HCT116 (cell line): ENCODE measurements at regions not wholly inside any gene's neighbourhood (a gene's known extent, or its start where the extent isn't known, plus 50 kb on each side); places are given as distances from the start of the nearest gene placed in this dataset.

Source experiments
- ATAC-seq: fragments of 200-7000 bp; cut with Tn5 transposase; 2 replicates; pipeline ENCODE4 v1.9.1; 2020; ENCODE audit warnings: mild to moderate bottlenecking, moderate library complexity
- BruUV-seq: library from RNA; stranded (reverse); fragments of 400-500 nt; replicated peaks from 2 replicates; lab custom pipeline; 2021; lab: Mats Ljungman, UMichigan
- CTCF ChIA-PET: fragments of 300-600 bp; sonication (Branson Sonifier 250); formaldehyde crosslinking; loops from one replicate; lab custom pipeline; 2021; ENCODE audit warnings: antibody characterized with exemption; lab: Charles Lee
- POLR2A ChIA-PET: fragments of 300-600, 350-600 bp; sonication (Branson Sonifier 250); formaldehyde crosslinking; loops from one replicate; lab custom pipeline; 2021; ENCODE audit warnings: antibody characterized with exemption; lab: Charles Lee
- RAD21 ChIA-PET, 2 experiments: fragments of 300-600 bp; sonication (Branson Sonifier 250); formaldehyde crosslinking; loops; one replicate each; lab custom pipeline; 2023; ENCODE audit warnings: low total read pairs in 2 of 2; ENCODE audit not compliant: uncharacterized antibody in 2 of 2, unreplicated experiment in 2 of 2, low non-redundant PET in 1 of 2; lab: Charles Lee
- DNase-seq: peaks from one replicate; pipeline ENCODE4 v3.0.0-alpha.2; 2010; ENCODE audit warnings: low read depth, low spot score
- H2AFZ ChIP-seq: fragments of 200-600 bp; shearing (Covaris generic), sonication (generic); 2 replicates; pipeline ENCODE4 v1.6.1; 2017; ENCODE audit warnings: low read depth, mixed run types, mixed read lengths, antibody characterized with exemption, low read length; ENCODE audit not compliant: poor library complexity, severe bottlenecking
- H3K27ac ChIP-seq: 2 replicates; pipeline ENCODE4 v1.5.1; 2012; ENCODE audit warnings: low read depth, low read length
- H3K27me3 ChIP-seq: fragments of 200-600 bp; sonication (generic); 2 replicates; pipeline ENCODE4 v1.6.1; 2016; ENCODE audit warnings: mixed run types, low read length, mixed read lengths; ENCODE audit not compliant: insufficient read depth
- H3K36me3 ChIP-seq, 2 experiments: fragments of 200-500 bp in 1 of 2; fragments of 200-600 bp in 1 of 2; sonication (Bioruptor generic) in 1 of 2; sonication (generic) in 1 of 2; 2 replicates each; pipeline versions ENCODE4 v1.5.1 to v1.6.1; 2014 to 2016; ENCODE audit warnings: low read length in 2 of 2, inconsistent platforms in 1 of 2, mixed read lengths in 1 of 2, mixed run types in 1 of 2; ENCODE audit not compliant: insufficient read depth in 2 of 2, control insufficient read depth in 1 of 2
- H3K4me1 ChIP-seq, 2 experiments: fragments of 200-600 bp in 1 of 2; sonication (generic) in 1 of 2; 2 replicates each; pipeline versions ENCODE4 v1.5.1 to v1.6.1; 2012 to 2017; ENCODE audit warnings: low read length in 2 of 2, inconsistent platforms in 1 of 2, mild to moderate bottlenecking in 1 of 2, mixed read lengths in 1 of 2, mixed run types in 1 of 2, moderate library complexity in 1 of 2; ENCODE audit not compliant: insufficient read depth in 2 of 2, control insufficient read depth in 1 of 2
- H3K4me2 ChIP-seq: fragments of 200-600 bp; sonication (generic); 2 replicates; pipeline ENCODE4 v1.6.1; 2017; ENCODE audit warnings: mixed run types, low read length, mixed read lengths
- H3K4me3 ChIP-seq, 2 experiments: fragments of 200-600 bp in 1 of 2; sonication (generic) in 1 of 2; replicated peaks in 1 of 2; 2 replicates each; pipeline ENCODE4 v1.5.1; 2011 to 2016; ENCODE audit warnings: low read length in 2 of 2, control low read depth in 1 of 2, low read depth in 1 of 2, mild to moderate bottlenecking in 1 of 2, mixed read lengths in 1 of 2, mixed run types in 1 of 2
- H3K79me2 ChIP-seq: fragments of 200-600 bp; sonication (generic); 2 replicates; pipeline ENCODE4 v1.6.1; 2017; ENCODE audit warnings: mild to moderate bottlenecking, mixed run types, low read length, moderate library complexity, mixed read lengths; ENCODE audit not compliant: insufficient read depth
- H3K9ac ChIP-seq: fragments of 200-600 bp; sonication (generic); 2 replicates; pipeline ENCODE4 v1.6.1; 2016; ENCODE audit warnings: low read length, mixed read lengths
- H3K9me2 ChIP-seq: fragments of 200-600 bp; sonication (generic), shearing (Covaris generic); 2 replicates; pipeline ENCODE4 v1.6.1; 2017; ENCODE audit warnings: mixed run types, mild to moderate bottlenecking, moderate library complexity; ENCODE audit not compliant: insufficient read depth
- H3K9me3 ChIP-seq, 2 experiments: fragments of 200-500 bp in 1 of 2; fragments of 200-600 bp in 1 of 2; sonication (Bioruptor generic) in 1 of 2; sonication (generic) in 1 of 2; 2 replicates each; pipeline ENCODE4 v1.6.1; 2014 to 2017; ENCODE audit warnings: low read length in 2 of 2, mixed read lengths in 2 of 2, inconsistent platforms in 1 of 2, low read depth in 1 of 2, mild to moderate bottlenecking in 1 of 2, mixed run types in 1 of 2, moderate library complexity in 1 of 2; ENCODE audit not compliant: control insufficient read depth in 1 of 2, insufficient read depth in 1 of 2
- H4K20me1 ChIP-seq: fragments of 200-600 bp; sonication (generic), shearing (Covaris generic); 2 replicates; pipeline ENCODE4 v1.6.1; 2017; ENCODE audit warnings: mixed run types, mild to moderate bottlenecking, moderate library complexity; ENCODE audit not compliant: insufficient read depth
- CBX3 ChIP-seq: IDR thresholded peaks from 2 replicates; pipeline ENCODE4 v1.6.1; 2012; ENCODE audit warnings: low read depth
- CEBPB ChIP-seq: IDR thresholded peaks from 2 replicates; pipeline ENCODE4 v1.6.1; 2012; ENCODE audit warnings: low read depth
- CTCF ChIP-seq, 3 experiments: fragments of 200-600 bp in 1 of 3; sonication (generic) in 1 of 3; IDR thresholded peaks in 2 of 3; conservative IDR thresholded peaks in 1 of 3; 2 replicates each; pipeline ENCODE4 v1.5.1; 2012 to 2017; ENCODE audit warnings: low read depth in 2 of 3, low read length in 2 of 3, antibody characterized with exemption in 1 of 3, borderline replicate concordance in 1 of 3, control low read depth in 1 of 3, mild to moderate bottlenecking in 1 of 3, mixed read lengths in 1 of 3, mixed run types in 1 of 3, moderate library complexity in 1 of 3; ENCODE audit not compliant: insufficient read depth in 1 of 3
- EGR1 ChIP-seq: IDR thresholded peaks from 2 replicates; pipeline ENCODE4 v1.6.1; 2012; ENCODE audit warnings: low read depth
- ELF1 ChIP-seq: IDR thresholded peaks from 2 replicates; pipeline ENCODE4 v1.6.1; 2012; ENCODE audit warnings: low read depth, borderline replicate concordance
- FOSL1 ChIP-seq: IDR thresholded peaks from 2 replicates; pipeline ENCODE4 v1.6.1; 2012; ENCODE audit warnings: low read depth
- JUND ChIP-seq: IDR thresholded peaks from 2 replicates; pipeline ENCODE4 v1.6.1; 2012
- MAX ChIP-seq: IDR thresholded peaks from 2 replicates; pipeline ENCODE4 v1.6.1; 2012
- POLR2AphosphoS5 ChIP-seq: IDR thresholded peaks from 2 replicates; pipeline ENCODE4 v1.6.1; 2011; ENCODE audit warnings: mild to moderate bottlenecking, low read depth, low read length, moderate library complexity
- SIN3A ChIP-seq: IDR thresholded peaks from 2 replicates; pipeline ENCODE4 v1.6.1; 2012; ENCODE audit warnings: low read depth
- SRF ChIP-seq: IDR thresholded peaks from 2 replicates; pipeline ENCODE4 v1.6.1; 2012; ENCODE audit warnings: low read depth
- TCF7L2 ChIP-seq: IDR thresholded peaks from 2 replicates; pipeline ENCODE4 v1.7.0; 2011; ENCODE audit warnings: borderline replicate concordance, inconsistent platforms; ENCODE audit not compliant: insufficient read depth, insufficient read length; ENCODE audit errors: extremely low read depth
- YY1 ChIP-seq: IDR thresholded peaks from 2 replicates; pipeline ENCODE4 v1.6.1; 2011; ENCODE audit warnings: low read length, low read depth, moderate library complexity, mild to moderate bottlenecking; ENCODE audit not compliant: insufficient replicate concordance; ENCODE audit errors: extremely low read depth
- ZBTB33 ChIP-seq: IDR thresholded peaks from 2 replicates; pipeline ENCODE4 v1.6.1; 2011; ENCODE audit warnings: mild to moderate bottlenecking, low read length, moderate library complexity; ENCODE audit not compliant: insufficient replicate concordance; ENCODE audit errors: extremely low read depth
- ZFX ChIP-seq: fragments of 450-650 bp; IDR thresholded peaks from 2 replicates; pipeline ENCODE4 v1.6.1; 2017
- intact Hi-C: fragments of 100-400 bp; cut with micrococcal nuclease; formaldehyde crosslinking; loops from 2 replicates; pipeline ENCODE4 v1.10.0; 2022

- TF ChIP-seq POLR2AphosphoS5 (no peak), CBX3 (no peak), EGR1 (no peak), MAX (no peak), SRF (no peak)
These were observed 213.9 kb upstream of the SSTR4 start (continued) for GRCh38 chr20:22821081-22821727.

- Histone ChIP-seq H3K36me3 (no peaks in the 10 kb centered on the region), H3K27ac (no peak overlapping the region), H3K9me3 (no peaks in the 10 kb centered on the region), H3K9me2 (no peaks in the 10 kb centered on the region), H4K20me1 (no peaks in the 10 kb centered on the region), H3K4me3 (no peak overlapping the region), H3K79me2 (no peaks in the 10 kb centered on the region), H3K4me1 (no peaks in the 10 kb centered on the region), H3K9ac (no peak overlapping the region), H3K27me3 (no peaks in the 10 kb centered on the region), H3K4me2 (no peak overlapping the region), H2AFZ (no peak overlapping the region)
- no TSS peak for BruUV-seq
- intact Hi-C loops, result no loop called here
- ATAC-seq, result no peak
- DNase-seq, result no peak
- POLR2A ChIA-PET, result no interaction called here
- CTCF ChIA-PET, result no interaction called here
- TF ChIP-seq YY1 (no peak), FOSL1 (no peak), CEBPB (no peak)
- RAD21 ChIA-PET, result no interaction called here
These were observed 213.3 kb upstream of the SSTR4 start for GRCh38 chr20:22821796-22822195.

GRCh38 chr20:22823119-22823518 is 212.0 kb upstream of the SSTR4 start:
- no peak overlapping the region for H3K27ac ChIP-seq
- H3K9me3 ChIP-seq, result no peaks in the 10 kb centered on the region
- BruUV-seq, result no TSS peak
- peaks cover 7% of the 10 kb centered on the region; the same call in 1 of the 2 replicates for H3K27me3 ChIP-seq
- no peaks in the 10 kb centered on the region for H3K9me2 ChIP-seq
- no peaks in the 10 kb centered on the region for H3K4me1 ChIP-seq
- no peaks in the 10 kb centered on the region for H3K36me3 ChIP-seq
- no peak overlapping the region for H3K4me3 ChIP-seq
- H3K79me2 ChIP-seq, result no peaks in the 10 kb centered on the region
- no peak overlapping the region for H3K4me2 ChIP-seq
- no peak overlapping the region for H2AFZ ChIP-seq
- intact Hi-C loops, result no loop called here
- ATAC-seq, result no peak
- DNase-seq, result no peak
- no peaks in the 10 kb centered on the region for H4K20me1 ChIP-seq
- POLR2A ChIA-PET, result no interaction called here
- RAD21 ChIA-PET, result no interaction called here
- no peak overlapping the region for H3K9ac ChIP-seq
- CTCF ChIA-PET, result no interaction called here
- TF ChIP-seq TCF7L2 (no peak), POLR2AphosphoS5 (no peak), SIN3A (no peak), EGR1 (no peak), ZFX (no peak), CEBPB (no peak), CBX3 (no peak), CTCF (IDR thresholded peaks at IDR 0.05 in 2 of 3, conservative IDR thresholded peaks at IDR 0.05 in 1 of 3; ENCODE audit: borderline replicate concordance in 1 of 3, insufficient read depth in 1 of 3, low read depth in 2 of 3, low read length in 2 of 3) (no peak), ELF1 (no peak), ZBTB33 (no peak), JUND (no peak), YY1 (no peak)
